ENCODE measurements at regions not wholly inside any gene's neighbourhood (a gene's known extent, or its start where the extent isn't known, plus 50 kb on each side); places are given as distances from the start of the nearest gene placed in this dataset.

DNA sequence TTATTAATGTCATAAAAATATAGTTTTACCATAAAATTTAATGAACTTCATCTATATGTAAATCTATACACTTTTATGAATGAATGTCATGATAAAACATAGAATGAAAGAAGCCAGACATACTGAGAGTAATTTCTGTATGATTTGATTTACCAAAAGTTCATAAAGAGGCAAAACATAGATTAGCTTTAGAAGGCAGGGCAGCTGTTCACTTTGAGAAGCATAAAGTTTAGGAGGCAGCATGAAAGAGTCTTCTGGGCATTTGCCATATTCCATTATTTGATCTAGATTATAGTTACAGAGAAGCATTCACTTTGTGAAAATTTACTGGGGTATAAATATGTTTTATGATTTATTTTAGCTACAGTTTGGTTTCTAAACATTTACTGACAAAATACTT lies 487.2 kb downstream of the ANKRD7 start:
- TF ChIP-seq RAD21 (conservative IDR thresholded peaks at IDR 0.05 in 1 of 2, IDR thresholded peaks at IDR 0.05 in 1 of 2): no peak
- TF ChIP-seq, protein P1, sequence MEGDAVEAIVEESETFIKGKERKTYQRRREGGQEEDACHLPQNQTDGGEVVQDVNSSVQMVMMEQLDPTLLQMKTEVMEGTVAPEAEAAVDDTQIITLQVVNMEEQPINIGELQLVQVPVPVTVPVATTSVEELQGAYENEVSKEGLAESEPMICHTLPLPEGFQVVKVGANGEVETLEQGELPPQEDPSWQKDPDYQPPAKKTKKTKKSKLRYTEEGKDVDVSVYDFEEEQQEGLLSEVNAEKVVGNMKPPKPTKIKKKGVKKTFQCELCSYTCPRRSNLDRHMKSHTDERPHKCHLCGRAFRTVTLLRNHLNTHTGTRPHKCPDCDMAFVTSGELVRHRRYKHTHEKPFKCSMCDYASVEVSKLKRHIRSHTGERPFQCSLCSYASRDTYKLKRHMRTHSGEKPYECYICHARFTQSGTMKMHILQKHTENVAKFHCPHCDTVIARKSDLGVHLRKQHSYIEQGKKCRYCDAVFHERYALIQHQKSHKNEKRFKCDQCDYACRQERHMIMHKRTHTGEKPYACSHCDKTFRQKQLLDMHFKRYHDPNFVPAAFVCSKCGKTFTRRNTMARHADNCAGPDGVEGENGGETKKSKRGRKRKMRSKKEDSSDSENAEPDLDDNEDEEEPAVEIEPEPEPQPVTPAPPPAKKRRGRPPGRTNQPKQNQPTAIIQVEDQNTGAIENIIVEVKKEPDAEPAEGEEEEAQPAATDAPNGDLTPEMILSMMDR (IDR thresholded peaks at IDR 0.05): no peak
- no peak for TF ChIP-seq RNF2 (IDR thresholded peaks at IDR 0.05; ENCODE audit: borderline replicate concordance, low read depth)
- no peak for TF ChIP-seq POLR2A (IDR thresholded peaks at IDR 0.05; ENCODE audit: low read length)
- TF ChIP-seq SMC3 (IDR thresholded peaks at IDR 0.05): no peak
- TF ChIP-seq MAFK (IDR thresholded peaks at IDR 0.05; ENCODE audit: partially characterized antibody): no peak
- TF ChIP-seq EP300 (IDR thresholded peaks at IDR 0.05): no peak
- TF ChIP-seq, protein P2, sequence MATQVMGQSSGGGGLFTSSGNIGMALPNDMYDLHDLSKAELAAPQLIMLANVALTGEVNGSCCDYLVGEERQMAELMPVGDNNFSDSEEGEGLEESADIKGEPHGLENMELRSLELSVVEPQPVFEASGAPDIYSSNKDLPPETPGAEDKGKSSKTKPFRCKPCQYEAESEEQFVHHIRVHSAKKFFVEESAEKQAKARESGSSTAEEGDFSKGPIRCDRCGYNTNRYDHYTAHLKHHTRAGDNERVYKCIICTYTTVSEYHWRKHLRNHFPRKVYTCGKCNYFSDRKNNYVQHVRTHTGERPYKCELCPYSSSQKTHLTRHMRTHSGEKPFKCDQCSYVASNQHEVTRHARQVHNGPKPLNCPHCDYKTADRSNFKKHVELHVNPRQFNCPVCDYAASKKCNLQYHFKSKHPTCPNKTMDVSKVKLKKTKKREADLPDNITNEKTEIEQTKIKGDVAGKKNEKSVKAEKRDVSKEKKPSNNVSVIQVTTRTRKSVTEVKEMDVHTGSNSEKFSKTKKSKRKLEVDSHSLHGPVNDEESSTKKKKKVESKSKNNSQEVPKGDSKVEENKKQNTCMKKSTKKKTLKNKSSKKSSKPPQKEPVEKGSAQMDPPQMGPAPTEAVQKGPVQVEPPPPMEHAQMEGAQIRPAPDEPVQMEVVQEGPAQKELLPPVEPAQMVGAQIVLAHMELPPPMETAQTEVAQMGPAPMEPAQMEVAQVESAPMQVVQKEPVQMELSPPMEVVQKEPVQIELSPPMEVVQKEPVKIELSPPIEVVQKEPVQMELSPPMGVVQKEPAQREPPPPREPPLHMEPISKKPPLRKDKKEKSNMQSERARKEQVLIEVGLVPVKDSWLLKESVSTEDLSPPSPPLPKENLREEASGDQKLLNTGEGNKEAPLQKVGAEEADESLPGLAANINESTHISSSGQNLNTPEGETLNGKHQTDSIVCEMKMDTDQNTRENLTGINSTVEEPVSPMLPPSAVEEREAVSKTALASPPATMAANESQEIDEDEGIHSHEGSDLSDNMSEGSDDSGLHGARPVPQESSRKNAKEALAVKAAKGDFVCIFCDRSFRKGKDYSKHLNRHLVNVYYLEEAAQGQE (IDR thresholded peaks at IDR 0.05): no peak
- TF ChIP-seq, protein P3, sequence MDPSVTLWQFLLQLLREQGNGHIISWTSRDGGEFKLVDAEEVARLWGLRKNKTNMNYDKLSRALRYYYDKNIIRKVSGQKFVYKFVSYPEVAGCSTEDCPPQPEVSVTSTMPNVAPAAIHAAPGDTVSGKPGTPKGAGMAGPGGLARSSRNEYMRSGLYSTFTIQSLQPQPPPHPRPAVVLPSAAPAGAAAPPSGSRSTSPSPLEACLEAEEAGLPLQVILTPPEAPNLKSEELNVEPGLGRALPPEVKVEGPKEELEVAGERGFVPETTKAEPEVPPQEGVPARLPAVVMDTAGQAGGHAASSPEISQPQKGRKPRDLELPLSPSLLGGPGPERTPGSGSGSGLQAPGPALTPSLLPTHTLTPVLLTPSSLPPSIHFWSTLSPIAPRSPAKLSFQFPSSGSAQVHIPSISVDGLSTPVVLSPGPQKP (IDR thresholded peaks at IDR 0.05; ENCODE audit: low read depth, low read length): no peak
- no peak for TF ChIP-seq CHD4 (IDR thresholded peaks at IDR 0.05; ENCODE audit: borderline replicate concordance)
- no peak for TF ChIP-seq HOXB5 (CRISPR knock-in tag; IDR thresholded peaks at IDR 0.05)
- TF ChIP-seq, protein P4, sequence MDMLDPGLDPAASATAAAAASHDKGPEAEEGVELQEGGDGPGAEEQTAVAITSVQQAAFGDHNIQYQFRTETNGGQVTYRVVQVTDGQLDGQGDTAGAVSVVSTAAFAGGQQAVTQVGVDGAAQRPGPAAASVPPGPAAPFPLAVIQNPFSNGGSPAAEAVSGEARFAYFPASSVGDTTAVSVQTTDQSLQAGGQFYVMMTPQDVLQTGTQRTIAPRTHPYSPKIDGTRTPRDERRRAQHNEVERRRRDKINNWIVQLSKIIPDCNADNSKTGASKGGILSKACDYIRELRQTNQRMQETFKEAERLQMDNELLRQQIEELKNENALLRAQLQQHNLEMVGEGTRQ (IDR thresholded peaks at IDR 0.05): no peak
- no peak for TF ChIP-seq CEBPB (IDR thresholded peaks at IDR 0.05)
- TF ChIP-seq KDM1A (IDR thresholded peaks at IDR 0.05; ENCODE audit: low read depth): no peak
